ENCODE measurements at regions not wholly inside any gene's neighbourhood (a gene's known extent, or its start where the extent isn't known, plus 50 kb on each side); places are given as distances from the start of the nearest gene placed in this dataset.

DNA sequence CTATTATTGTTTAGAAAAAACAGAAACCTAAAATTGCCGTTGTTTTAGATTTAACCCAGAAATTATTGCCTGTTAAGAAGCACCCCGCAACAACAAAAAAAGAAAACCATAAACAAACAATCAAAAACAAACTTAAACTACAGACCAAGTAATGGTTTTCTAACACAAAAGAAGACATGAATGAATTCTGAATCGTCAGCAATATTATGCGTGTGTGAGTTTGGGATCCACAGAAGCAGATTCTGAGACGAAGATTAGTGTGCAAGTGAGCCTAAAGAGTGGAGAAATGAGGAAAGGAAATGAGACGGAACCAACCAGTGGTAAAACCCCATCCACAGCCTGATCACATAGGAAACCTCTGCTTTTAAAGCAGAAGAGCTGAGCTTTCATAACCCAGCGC lies 1514.9 kb upstream of the PIK3C3 start:
- no peaks in the 10 kb centered on the region for H3K79me2 ChIP-seq (ENCODE audit: control insufficient read depth, insufficient read depth, low read length)
- no TSS peak for BruUV-seq (replicated peaks)

More for the DNA sequence above, 1514.9 kb upstream of the PIK3C3 start:
- no peak overlapping the region for H3K4me3 ChIP-seq
- no peak for DNase-seq (ENCODE audit: low read depth, low spot score)
- H3K36me3 ChIP-seq (ENCODE audit: control insufficient read depth in 2 of 2, insufficient read depth in 2 of 2, low read length in 1 of 2): no peaks in the 10 kb centered on the region
- 35% methylated on average over 7 of the region's 7 CpGs for WGBS (ENCODE audit: insufficient coverage, insufficient replicate concordance, low lambda C conversion rate, missing lambda C conversion rate)
- ChIA-PET SMC1A (ENCODE audit: uncharacterized antibody, unreplicated experiment) (no interaction called here), RAD21 (ENCODE audit: unreplicated experiment) (no interaction called here), POLR2A (no interaction called here), CTCF (interaction anchor here (1.2 kb wide), 1 partner anchor 21 kb away, joined by 3 read pairs; no protein-coding TSS in a partner anchor)
- H3K9ac ChIP-seq (ENCODE audit: control insufficient read depth, insufficient read depth, low read length): no peak overlapping the region
- FAIRE-seq: no peak
- no peaks in the 10 kb centered on the region for H3K9me3 ChIP-seq (replicated peaks; ENCODE audit: control insufficient read depth, insufficient read depth, low read length)
- intact Hi-C loops (cut with micrococcal nuclease; ENCODE audit: unreplicated experiment) (no loop called here), in situ Hi-C loops (cut with MboI) (no loop called here)
- no peaks in the 10 kb centered on the region for H3K4me1 ChIP-seq (ENCODE audit: control insufficient read depth, insufficient read depth, low read length)
- no peak overlapping the region for H2AFZ ChIP-seq (ENCODE audit: control insufficient read depth, low read depth, low read length)
- TF ChIP-seq SMC3 (IDR thresholded peaks at IDR 0.05; ENCODE audit: borderline replicate concordance, low read length) (no peak), SIX5 (IDR thresholded peaks at IDR 0.05; ENCODE audit: low read depth, low read length, severe bottlenecking) (no peak), HCFC1 (IDR thresholded peaks at IDR 0.05; ENCODE audit: low read length) (no peak), RAD21 (IDR thresholded peaks at IDR 0.05; ENCODE audit: insufficient read depth, low read depth, low read length) (no peak), YBX1 (IDR thresholded peaks at IDR 0.05) (no peak), TCF7 (IDR thresholded peaks at IDR 0.05; ENCODE audit: borderline replicate concordance) (no peak), RB1 (IDR thresholded peaks at IDR 0.05; ENCODE audit: borderline replicate concordance) (no peak), EZH2 (IDR thresholded peaks at IDR 0.05; ENCODE audit: borderline replicate concordance, control insufficient read depth, low read depth, low read length) (no peak), SUPT20H (IDR thresholded peaks at IDR 0.05; ENCODE audit: borderline replicate concordance, control insufficient read depth, low read depth, low read length) (no peak), BRCA1 (IDR thresholded peaks at IDR 0.05; ENCODE audit: low read depth, low read length) (no peak), SMAD5 (IDR thresholded peaks at IDR 0.05; ENCODE audit: low read depth) (no peak), POU2F2 (IDR thresholded peaks at IDR 0.05; ENCODE audit: borderline replicate concordance, low read depth, low read length) (no peak), CBX3 (IDR thresholded peaks at IDR 0.05; ENCODE audit: borderline replicate concordance, low read depth) (no peak), SREBF1 (IDR thresholded peaks at IDR 0.05; ENCODE audit: low read length) (no peak)
- TF ChIP-seq, protein P1, sequence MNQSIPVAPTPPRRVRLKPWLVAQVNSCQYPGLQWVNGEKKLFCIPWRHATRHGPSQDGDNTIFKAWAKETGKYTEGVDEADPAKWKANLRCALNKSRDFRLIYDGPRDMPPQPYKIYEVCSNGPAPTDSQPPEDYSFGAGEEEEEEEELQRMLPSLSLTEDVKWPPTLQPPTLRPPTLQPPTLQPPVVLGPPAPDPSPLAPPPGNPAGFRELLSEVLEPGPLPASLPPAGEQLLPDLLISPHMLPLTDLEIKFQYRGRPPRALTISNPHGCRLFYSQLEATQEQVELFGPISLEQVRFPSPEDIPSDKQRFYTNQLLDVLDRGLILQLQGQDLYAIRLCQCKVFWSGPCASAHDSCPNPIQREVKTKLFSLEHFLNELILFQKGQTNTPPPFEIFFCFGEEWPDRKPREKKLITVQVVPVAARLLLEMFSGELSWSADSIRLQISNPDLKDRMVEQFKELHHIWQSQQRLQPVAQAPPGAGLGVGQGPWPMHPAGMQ (IDR thresholded peaks at IDR 0.05; ENCODE audit: borderline replicate concordance): no peak
- TF ChIP-seq, protein P2, sequence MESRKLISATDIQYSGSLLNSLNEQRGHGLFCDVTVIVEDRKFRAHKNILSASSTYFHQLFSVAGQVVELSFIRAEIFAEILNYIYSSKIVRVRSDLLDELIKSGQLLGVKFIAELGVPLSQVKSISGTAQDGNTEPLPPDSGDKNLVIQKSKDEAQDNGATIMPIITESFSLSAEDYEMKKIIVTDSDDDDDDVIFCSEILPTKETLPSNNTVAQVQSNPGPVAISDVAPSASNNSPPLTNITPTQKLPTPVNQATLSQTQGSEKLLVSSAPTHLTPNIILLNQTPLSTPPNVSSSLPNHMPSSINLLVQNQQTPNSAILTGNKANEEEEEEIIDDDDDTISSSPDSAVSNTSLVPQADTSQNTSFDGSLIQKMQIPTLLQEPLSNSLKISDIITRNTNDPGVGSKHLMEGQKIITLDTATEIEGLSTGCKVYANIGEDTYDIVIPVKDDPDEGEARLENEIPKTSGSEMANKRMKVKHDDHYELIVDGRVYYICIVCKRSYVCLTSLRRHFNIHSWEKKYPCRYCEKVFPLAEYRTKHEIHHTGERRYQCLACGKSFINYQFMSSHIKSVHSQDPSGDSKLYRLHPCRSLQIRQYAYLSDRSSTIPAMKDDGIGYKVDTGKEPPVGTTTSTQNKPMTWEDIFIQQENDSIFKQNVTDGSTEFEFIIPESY (IDR thresholded peaks at IDR 0.05): no peak
- TF ChIP-seq, protein P3, sequence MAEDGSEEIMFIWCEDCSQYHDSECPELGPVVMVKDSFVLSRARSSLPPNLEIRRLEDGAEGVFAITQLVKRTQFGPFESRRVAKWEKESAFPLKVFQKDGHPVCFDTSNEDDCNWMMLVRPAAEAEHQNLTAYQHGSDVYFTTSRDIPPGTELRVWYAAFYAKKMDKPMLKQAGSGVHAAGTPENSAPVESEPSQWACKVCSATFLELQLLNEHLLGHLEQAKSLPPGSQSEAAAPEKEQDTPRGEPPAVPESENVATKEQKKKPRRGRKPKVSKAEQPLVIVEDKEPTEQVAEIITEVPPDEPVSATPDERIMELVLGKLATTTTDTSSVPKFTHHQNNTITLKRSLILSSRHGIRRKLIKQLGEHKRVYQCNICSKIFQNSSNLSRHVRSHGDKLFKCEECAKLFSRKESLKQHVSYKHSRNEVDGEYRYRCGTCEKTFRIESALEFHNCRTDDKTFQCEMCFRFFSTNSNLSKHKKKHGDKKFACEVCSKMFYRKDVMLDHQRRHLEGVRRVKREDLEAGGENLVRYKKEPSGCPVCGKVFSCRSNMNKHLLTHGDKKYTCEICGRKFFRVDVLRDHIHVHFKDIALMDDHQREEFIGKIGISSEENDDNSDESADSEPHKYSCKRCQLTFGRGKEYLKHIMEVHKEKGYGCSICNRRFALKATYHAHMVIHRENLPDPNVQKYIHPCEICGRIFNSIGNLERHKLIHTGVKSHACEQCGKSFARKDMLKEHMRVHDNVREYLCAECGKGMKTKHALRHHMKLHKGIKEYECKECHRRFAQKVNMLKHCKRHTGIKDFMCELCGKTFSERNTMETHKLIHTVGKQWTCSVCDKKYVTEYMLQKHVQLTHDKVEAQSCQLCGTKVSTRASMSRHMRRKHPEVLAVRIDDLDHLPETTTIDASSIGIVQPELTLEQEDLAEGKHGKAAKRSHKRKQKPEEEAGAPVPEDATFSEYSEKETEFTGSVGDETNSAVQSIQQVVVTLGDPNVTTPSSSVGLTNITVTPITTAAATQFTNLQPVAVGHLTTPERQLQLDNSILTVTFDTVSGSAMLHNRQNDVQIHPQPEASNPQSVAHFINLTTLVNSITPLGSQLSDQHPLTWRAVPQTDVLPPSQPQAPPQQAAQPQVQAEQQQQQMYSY (CRISPR knock-in tag; IDR thresholded peaks at IDR 0.05): no peak
- TF ChIP-seq, protein P4, sequence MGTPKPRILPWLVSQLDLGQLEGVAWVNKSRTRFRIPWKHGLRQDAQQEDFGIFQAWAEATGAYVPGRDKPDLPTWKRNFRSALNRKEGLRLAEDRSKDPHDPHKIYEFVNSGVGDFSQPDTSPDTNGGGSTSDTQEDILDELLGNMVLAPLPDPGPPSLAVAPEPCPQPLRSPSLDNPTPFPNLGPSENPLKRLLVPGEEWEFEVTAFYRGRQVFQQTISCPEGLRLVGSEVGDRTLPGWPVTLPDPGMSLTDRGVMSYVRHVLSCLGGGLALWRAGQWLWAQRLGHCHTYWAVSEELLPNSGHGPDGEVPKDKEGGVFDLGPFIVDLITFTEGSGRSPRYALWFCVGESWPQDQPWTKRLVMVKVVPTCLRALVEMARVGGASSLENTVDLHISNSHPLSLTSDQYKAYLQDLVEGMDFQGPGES (IDR thresholded peaks at IDR 0.05): no peak
- H3K4me2 ChIP-seq (ENCODE audit: control insufficient read depth, insufficient read depth): no peak overlapping the region
- H3K27ac ChIP-seq (ENCODE audit: control insufficient read depth, insufficient read depth): no peak overlapping the region
- no peaks in the 10 kb centered on the region for H3K27me3 ChIP-seq (replicated peaks in 1 of 2; ENCODE audit: control insufficient read depth in 2 of 2, insufficient read depth in 2 of 2, low read length in 1 of 2)
- no peaks in the 10 kb centered on the region for H4K20me1 ChIP-seq (ENCODE audit: control insufficient read depth, insufficient read depth)
- ATAC-seq: no peak

Data from GM12878 (cell line).